GM13977 (cell line): ENCODE measurements at regions not wholly inside any gene's neighbourhood (a gene's known extent, or its start where the extent isn't known, plus 50 kb on each side); places are given as distances from the start of the nearest gene placed in this dataset.

Experiments used
- DNase-seq: peaks from one replicate; pipeline ENCODE4 v3.0.0; 2012; ENCODE audit warnings: low spot score
- in situ Hi-C: fragments of 300-500 bp; cut with MboI; formaldehyde crosslinking; loops from one replicate; pipeline ENCODE4 v1.12.0; 2022; ENCODE audit warnings: low sequenced_read_pairs, low pct_unique_long_range_greater_than_20kb, mixed read lengths, inconsistent platforms; ENCODE audit not compliant: unreplicated experiment
- TF ChIP-seq, protein P1 (sequence below): IDR thresholded peaks from 2 replicates; pipeline ENCODE4 v1.5.1; 2012; ENCODE audit warnings: mild to moderate bottlenecking, control low read depth; ENCODE audit not compliant: insufficient read depth; ENCODE audit errors: extremely low read depth, missing control alignments

DNA sequence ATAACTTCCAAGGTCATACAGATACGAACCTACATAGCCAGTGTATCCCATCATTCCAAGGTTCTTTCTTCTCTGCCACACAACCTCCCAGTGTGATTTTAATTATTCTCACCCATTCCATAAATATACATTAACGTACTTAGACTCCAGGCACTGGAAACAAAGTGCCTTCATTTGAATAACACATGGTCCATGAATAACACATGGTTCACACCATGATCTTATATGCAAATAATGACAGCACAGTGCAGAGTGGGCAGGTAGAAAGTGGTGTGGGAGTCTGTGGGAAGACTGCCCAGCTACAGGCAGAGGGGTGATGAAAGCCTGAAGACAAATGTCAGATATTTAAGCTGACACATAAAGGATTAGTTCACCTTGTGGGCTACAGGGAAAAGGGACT, 425.2 kb downstream of the HACE1 start:
- DNase-seq, result no peak
- in situ Hi-C loops, result no loop called here
- TF ChIP-seq, protein P1, sequence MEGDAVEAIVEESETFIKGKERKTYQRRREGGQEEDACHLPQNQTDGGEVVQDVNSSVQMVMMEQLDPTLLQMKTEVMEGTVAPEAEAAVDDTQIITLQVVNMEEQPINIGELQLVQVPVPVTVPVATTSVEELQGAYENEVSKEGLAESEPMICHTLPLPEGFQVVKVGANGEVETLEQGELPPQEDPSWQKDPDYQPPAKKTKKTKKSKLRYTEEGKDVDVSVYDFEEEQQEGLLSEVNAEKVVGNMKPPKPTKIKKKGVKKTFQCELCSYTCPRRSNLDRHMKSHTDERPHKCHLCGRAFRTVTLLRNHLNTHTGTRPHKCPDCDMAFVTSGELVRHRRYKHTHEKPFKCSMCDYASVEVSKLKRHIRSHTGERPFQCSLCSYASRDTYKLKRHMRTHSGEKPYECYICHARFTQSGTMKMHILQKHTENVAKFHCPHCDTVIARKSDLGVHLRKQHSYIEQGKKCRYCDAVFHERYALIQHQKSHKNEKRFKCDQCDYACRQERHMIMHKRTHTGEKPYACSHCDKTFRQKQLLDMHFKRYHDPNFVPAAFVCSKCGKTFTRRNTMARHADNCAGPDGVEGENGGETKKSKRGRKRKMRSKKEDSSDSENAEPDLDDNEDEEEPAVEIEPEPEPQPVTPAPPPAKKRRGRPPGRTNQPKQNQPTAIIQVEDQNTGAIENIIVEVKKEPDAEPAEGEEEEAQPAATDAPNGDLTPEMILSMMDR, result no peak

DNA sequence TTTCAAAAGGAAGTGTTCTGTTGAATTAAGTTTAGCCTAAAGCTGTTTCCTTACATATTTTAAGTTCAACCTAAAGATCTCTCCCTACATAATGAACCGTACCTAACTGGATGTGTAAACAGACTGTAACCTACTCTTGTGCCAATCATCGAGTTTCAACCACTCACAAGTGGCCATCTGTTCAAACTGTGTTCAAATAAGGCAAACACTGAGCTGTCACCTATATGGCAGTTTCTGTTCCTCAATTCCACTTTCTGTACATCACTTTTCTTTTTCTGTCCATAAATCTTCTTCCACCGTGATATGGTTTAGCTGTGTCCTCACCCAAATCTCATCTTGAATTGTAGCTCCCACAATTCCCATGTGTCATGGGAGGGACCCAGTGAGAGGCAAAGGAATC, 428.6 kb downstream of the HACE1 start:
- DNase-seq, result no peak
- in situ Hi-C loops, result no loop called here
- TF ChIP-seq, protein P1, result no peak

DNA sequence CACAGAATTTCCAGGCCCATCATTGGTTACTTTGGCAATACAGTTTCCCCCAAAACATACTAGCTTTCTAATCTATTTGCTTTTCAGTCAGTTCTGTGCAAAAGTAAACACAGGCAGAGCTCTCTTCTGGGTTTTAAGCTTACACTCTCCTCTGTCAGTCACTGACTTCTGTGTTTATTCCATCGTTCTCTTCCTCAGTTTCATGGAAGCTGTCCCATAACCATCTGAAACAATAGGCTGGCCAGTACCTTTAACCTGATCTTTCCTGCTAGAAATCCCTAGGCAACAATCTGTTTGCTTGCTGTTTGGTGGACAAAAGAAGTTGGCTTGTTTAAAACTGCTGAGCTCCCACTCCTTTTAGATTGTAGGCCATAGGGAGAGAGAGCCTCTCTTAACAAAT, 431.5 kb downstream of the HACE1 start:
- in situ Hi-C loops, result no loop called here
- no peak for DNase-seq
- TF ChIP-seq, protein P1, result no peak

DNA sequence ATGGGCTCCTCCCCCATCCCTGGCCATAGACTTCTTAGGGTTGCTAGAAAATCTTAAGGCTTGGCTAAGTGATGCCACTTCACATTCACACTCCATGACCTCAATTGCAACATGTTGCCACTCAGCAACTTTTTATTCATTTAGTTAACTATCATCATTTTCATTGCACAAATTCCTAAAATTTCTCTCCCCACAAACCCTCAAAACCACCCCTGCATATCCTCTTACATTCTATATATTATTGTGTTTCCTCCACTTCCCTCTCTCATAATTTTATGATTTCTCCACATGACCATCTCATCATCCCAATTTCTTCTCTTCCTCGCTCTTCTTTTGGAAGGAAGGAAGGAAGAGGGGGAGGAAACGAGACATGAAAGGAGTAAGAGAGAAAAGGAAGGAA, 436.0 kb downstream of the HACE1 start:
- TF ChIP-seq, protein P1, result no peak
- DNase-seq, result no peak
- in situ Hi-C loops, result no loop called here

DNA sequence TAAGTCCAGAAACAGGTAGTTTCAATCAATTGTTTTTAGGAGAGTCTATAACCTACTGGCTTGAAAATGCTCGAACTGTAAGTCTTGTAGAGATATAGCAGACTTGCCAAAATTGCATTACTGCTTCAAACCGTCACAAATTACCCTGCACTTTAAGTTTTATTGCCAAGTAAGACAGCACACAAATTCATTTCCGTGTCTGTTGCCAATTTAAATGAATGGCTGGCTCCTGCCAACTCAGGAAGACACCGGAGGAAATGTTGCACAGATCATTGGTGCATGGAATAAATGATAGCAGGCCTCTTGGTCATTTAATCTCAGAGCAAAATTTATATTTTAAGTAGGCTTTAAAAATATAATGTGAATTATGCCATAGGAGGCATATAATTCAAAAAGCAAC, 438.1 kb downstream of the HACE1 start:
- TF ChIP-seq, protein P1, result no peak
- in situ Hi-C loops, result no loop called here
- DNase-seq, result no peak

DNA sequence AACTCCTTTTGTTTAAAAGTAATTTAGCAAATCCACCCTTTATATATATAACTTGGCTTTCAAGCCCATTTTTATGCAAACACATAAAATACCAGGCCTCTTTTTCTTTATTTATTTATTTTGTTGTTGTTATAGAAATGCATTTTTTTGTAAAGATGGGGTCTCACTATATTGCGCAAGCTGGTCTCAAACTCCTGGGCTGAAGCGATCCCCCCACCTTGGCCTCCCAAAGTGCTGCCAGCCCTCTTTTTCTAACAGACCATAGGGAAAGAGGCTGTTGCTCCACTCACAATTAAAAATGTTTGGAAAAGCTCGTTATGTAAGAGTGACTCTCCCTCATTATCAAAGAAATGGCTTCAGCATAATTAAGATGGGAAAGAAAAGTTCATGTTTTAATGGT, 440.9 kb downstream of the HACE1 start:
- no peak for DNase-seq
- in situ Hi-C loops, result no loop called here
- TF ChIP-seq, protein P1, result no peak

DNA sequence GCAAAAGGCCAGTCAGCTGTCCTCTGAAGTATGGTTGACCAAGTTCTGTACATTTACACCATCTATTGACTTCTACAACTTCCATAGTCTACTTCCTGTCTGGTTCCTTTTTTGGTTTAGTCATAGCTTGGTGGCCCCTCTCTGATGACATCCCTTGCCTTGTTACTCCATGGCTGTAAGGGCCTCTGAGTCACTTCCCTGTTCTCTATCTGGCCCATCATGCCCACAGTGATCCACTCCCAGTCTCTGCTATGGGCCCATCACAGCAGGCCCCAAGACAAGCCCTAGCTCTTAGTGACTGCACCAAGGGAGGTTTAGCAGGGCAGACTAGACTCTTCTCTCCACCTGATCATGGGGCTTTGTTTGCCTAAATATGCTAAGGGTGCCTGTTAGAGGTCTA, 441.6 kb downstream of the HACE1 start:
- no peak for DNase-seq
- TF ChIP-seq, protein P1, result no peak
- in situ Hi-C loops, result no loop called here
